T-cell (primary cell): ENCODE measurements at regions not wholly inside any gene's neighbourhood (a gene's known extent, or its start where the extent isn't known, plus 50 kb on each side); places are given as distances from the start of the nearest gene placed in this dataset.

Experiments
- ATAC-seq, 4 experiments: fragments of 200-7000 bp in 3 of 4; fragments of 150-1000 bp in 1 of 4; cut with Tn5 transposase; replicated peaks in 1 of 4; 1 replicate in 3 of 4; 2 replicates in 1 of 4; pipeline ENCODE4 v1.10.0; 2021; ENCODE audit warnings: moderate library complexity in 3 of 4, mild to moderate bottlenecking in 2 of 4, moderate number of reproducible peaks in 1 of 4
- CTCF ChIA-PET, 2 donors: fragments of 300-600 bp; sonication (Branson Sonifier 250); formaldehyde crosslinking; loops; one replicate each; lab custom pipeline; 2022; ENCODE audit warnings: antibody characterized with exemption in 2 of 2; lab: Charles Lee
- POLR2A ChIA-PET, 2 donors: fragments of 300-600 bp; sonication (Branson Sonifier 250); formaldehyde crosslinking; loops; one replicate each; lab custom pipeline; 2022; ENCODE audit warnings: antibody characterized with exemption in 2 of 2; lab: Charles Lee
- DNase-seq, 35 experiments: peaks; one replicate each; pipeline versions ENCODE4 v3.0.0 to v3.0.0-alpha.2; 2013 to 2023
- H3K27ac ChIP-seq: one replicate; pipeline ENCODE4 v1.5.1; 2013; ENCODE audit warnings: low read length
- H3K27me3 ChIP-seq, 2 experiments: replicated peaks in 1 of 2; 1 replicate in 1 of 2; 2 replicates in 1 of 2; pipeline versions ENCODE4 v1.6.1 to v1.7.0; 2013; ENCODE audit warnings: low read length in 1 of 2, mixed read lengths in 1 of 2; ENCODE audit not compliant: control insufficient read depth in 2 of 2, insufficient read depth in 2 of 2; ENCODE audit errors: extremely low read depth in 1 of 2
- H3K36me3 ChIP-seq, 2 donors: 1 replicate in 1 of 2; 2 replicates in 1 of 2; pipeline versions ENCODE4 v1.6.1 to v1.7.0; 2013; ENCODE audit warnings: low read length in 1 of 2; ENCODE audit not compliant: control insufficient read depth in 2 of 2, insufficient read depth in 1 of 2; ENCODE audit errors: extremely low read depth in 1 of 2
- H3K4me1 ChIP-seq, 2 experiments: 1 replicate in 1 of 2; 2 replicates in 1 of 2; pipeline versions ENCODE4 v1.6.1 to v1.7.0; 2013; ENCODE audit warnings: low read length in 2 of 2, mixed read lengths in 1 of 2; ENCODE audit not compliant: insufficient read depth in 2 of 2, control insufficient read depth in 1 of 2; ENCODE audit errors: extremely low read depth in 1 of 2
- H3K4me3 ChIP-seq, 2 donors: 1 replicate in 1 of 2; 2 replicates in 1 of 2; pipeline versions ENCODE4 v1.5.1 to v1.7.0; 2013; ENCODE audit warnings: mild to moderate bottlenecking in 2 of 2, low read length in 1 of 2, moderate library complexity in 1 of 2; ENCODE audit not compliant: control insufficient read depth in 1 of 2; ENCODE audit errors: extremely low read depth in 1 of 2
- H3K9me3 ChIP-seq: 2 replicates; pipeline ENCODE4 v1.7.0; 2013
- H3K27ac Mint-ChIP-seq, 2 donors: one replicate each; pipeline ENCODE4 v1.8.0; 2020 to 2021; ENCODE audit warnings: mild to moderate bottlenecking in 2 of 2, mixed read lengths in 2 of 2
- H3K27me3 Mint-ChIP-seq, 2 donors: one replicate each; pipeline ENCODE4 v1.8.0; 2021 to 2022; ENCODE audit warnings: mixed read lengths in 2 of 2
- H3K36me3 Mint-ChIP-seq: one replicate; pipeline ENCODE4 v1.8.0; 2021; ENCODE audit warnings: mixed read lengths
- H3K4me1 Mint-ChIP-seq, 3 donors: one replicate each; pipeline ENCODE4 v1.8.0; 2020 to 2022; ENCODE audit warnings: mixed read lengths in 3 of 3, mild to moderate bottlenecking in 1 of 3
- H3K4me3 Mint-ChIP-seq, 3 donors: one replicate each; pipeline ENCODE4 v1.8.0; 2020 to 2022; ENCODE audit warnings: mild to moderate bottlenecking in 3 of 3, mixed read lengths in 3 of 3, moderate library complexity in 3 of 3
- H3K9me3 Mint-ChIP-seq, 3 donors: one replicate each; pipeline ENCODE4 v1.8.0; 2020 to 2022; ENCODE audit warnings: mixed read lengths in 3 of 3
- whole genome bisulfite sequencing: methylation state at CpG from one replicate; pipeline ENCODE4 v1.1.5; 2013; ENCODE audit warnings: missing lambda C conversion rate; ENCODE audit not compliant: insufficient coverage; 5-methylcytosine and 5-hydroxymethylcytosine counted together

DNA sequence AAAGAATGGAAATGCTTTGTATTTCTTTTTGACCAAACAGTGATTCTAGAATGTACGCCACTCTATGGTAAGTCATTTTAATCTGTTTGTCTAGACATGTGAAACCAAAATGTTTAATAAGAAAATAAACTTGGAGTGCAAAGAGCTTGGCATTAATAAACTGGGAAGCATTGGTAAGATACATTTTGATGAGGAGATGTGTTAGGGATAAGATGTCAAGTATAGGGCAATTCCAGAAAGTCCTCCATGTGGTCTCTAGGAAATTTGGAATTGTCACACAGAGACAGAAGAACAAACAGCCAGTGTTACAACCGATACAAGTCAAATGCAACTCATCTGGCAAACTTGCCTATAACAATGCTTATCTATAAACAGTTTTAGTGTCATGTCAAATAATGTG lies 410.7 kb upstream of the SEMA3A start:
- H3K27ac ChIP-seq, result no peak overlapping the region
- CTCF ChIA-PET, result no interaction called here
- no peaks in the 10 kb centered on the region for H3K27me3 Mint-ChIP-seq
- H3K36me3 Mint-ChIP-seq, result no peaks in the 10 kb centered on the region
- H3K9me3 ChIP-seq, result no peaks in the 10 kb centered on the region
- H3K27me3 ChIP-seq, result no peaks in the 10 kb centered on the region
- H3K27ac Mint-ChIP-seq, result no peak overlapping the region
- ATAC-seq (no peak), DNase-seq (no peak)
- H3K4me3 Mint-ChIP-seq, result no peak overlapping the region
- no peaks in the 10 kb centered on the region for H3K36me3 ChIP-seq
- 88% methylated on average over 1 of the region's 2 CpGs for WGBS
- POLR2A ChIA-PET, result no interaction called here
- no peaks in the 10 kb centered on the region for H3K4me1 Mint-ChIP-seq
- H3K4me1 ChIP-seq, result no peaks in the 10 kb centered on the region
- peaks cover 0 to 21% (median 13%) of the 10 kb centered on the region in 3 donors for H3K9me3 Mint-ChIP-seq
- H3K4me3 ChIP-seq, result no peak overlapping the region

DNA sequence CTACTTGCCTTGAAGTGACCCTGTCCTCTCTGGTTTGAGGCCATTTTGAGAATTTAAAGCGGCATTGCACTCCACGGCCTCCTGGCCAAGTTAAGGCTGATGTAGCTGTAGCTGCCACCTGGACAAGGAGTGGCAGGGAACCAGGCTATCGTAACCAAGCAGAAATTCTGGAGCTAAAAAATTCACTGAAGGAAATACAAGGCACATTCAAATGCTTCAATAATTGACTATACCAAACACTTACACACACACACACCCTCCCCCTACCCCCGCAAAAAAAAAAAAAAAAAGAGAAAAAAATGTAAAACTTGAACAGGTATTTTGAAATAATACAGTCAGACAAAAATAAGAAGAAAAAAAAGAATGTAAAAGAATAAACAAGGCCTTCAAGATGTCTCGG lies 409.0 kb upstream of the SEMA3A start:
- H3K9me3 Mint-ChIP-seq, result peaks cover 0 to 19% (median 13%) of the 10 kb centered on the region in 3 donors
- no peak for DNase-seq
- Histone ChIP-seq H3K4me1 (no peaks in the 10 kb centered on the region), H3K27ac (no peak overlapping the region), H3K36me3 (no peaks in the 10 kb centered on the region), H3K9me3 (no peaks in the 10 kb centered on the region), H3K27me3 (no peaks in the 10 kb centered on the region), H3K4me3 (no peak overlapping the region)
- no peaks in the 10 kb centered on the region for H3K4me1 Mint-ChIP-seq
- CTCF ChIA-PET, result no interaction called here
- ATAC-seq, result no peak
- H3K27ac Mint-ChIP-seq, result no peak overlapping the region
- H3K27me3 Mint-ChIP-seq, result no peaks in the 10 kb centered on the region
- 100% methylated on average over 2 of the region's 5 CpGs for WGBS
- POLR2A ChIA-PET, result no interaction called here
- H3K4me3 Mint-ChIP-seq, result no peak overlapping the region
- no peaks in the 10 kb centered on the region for H3K36me3 Mint-ChIP-seq

DNA sequence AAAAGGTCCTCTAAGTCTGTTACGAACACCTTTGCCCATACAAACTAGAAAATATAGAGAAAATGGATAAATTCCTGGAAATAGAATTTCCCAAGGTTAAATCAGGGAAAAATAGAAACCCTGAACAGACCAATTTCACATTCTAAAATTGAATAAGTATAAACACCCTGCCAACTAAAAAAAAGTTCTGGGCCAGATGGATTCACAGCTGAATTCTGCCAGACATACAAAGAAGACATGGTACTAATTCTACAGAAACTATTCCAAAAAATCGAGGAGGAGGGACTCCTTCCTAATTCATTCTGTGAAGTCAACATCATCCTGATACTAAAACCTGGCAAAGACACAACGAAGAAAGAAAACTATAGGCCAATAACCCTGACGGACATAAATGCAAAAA lies 400.4 kb upstream of the SEMA3A start:
- H3K4me1 Mint-ChIP-seq, result no peaks in the 10 kb centered on the region
- 62% methylated on average over 3 of the region's 4 CpGs for WGBS
- ATAC-seq, result no peak

DNA sequence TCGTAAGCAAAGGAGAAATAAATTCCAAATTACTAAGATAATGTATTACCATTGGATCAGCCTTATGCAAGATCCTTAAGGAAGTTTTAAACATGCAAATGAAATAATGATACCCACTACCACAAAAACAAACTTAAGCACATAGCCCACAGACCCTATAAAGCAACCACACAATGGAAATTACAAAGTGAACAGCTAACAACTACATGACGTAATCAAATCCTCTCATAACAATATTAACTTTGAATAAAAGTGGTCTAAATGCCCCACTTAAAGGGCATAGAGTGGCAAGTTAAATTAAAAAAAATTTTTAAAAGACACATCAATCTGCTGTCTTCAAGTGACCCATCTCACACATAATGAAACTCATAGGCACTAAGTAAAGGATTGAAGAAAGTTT lies 397.3 kb upstream of the SEMA3A start:
- Mint-ChIP-seq H3K36me3 (no peaks in the 10 kb centered on the region), H3K9me3 (peaks cover 0 to 14% (median 4%) of the 10 kb centered on the region in 3 donors), H3K27me3 (no peaks in the 10 kb centered on the region), H3K27ac (no peak overlapping the region), H3K4me1 (no peaks in the 10 kb centered on the region), H3K4me3 (no peak overlapping the region)
- H3K27me3 ChIP-seq, result no peaks in the 10 kb centered on the region
- ChIA-PET POLR2A (no interaction called here), CTCF (no interaction called here)
- ATAC-seq (no peak), DNase-seq (no peak)
- no peaks in the 10 kb centered on the region for H3K4me1 ChIP-seq
- H3K27ac ChIP-seq, result no peak overlapping the region
- no CpG with 5 or more reads among the region's 2 CpGs for WGBS
- H3K36me3 ChIP-seq, result no peaks in the 10 kb centered on the region
- no peaks in the 10 kb centered on the region for H3K9me3 ChIP-seq
- H3K4me3 ChIP-seq, result no peak overlapping the region

More for the DNA sequence above, 400.4 kb upstream of the SEMA3A start:
- H3K4me3 ChIP-seq, result no peak overlapping the region
- Mint-ChIP-seq H3K36me3 (no peaks in the 10 kb centered on the region), H3K4me3 (no peak overlapping the region), H3K27me3 (no peaks in the 10 kb centered on the region), H3K9me3 (peaks cover 0 to 14% (median 4%) of the 10 kb centered on the region in 3 donors), H3K27ac (no peak overlapping the region)
- no peaks in the 10 kb centered on the region for H3K9me3 ChIP-seq
- CTCF ChIA-PET, result no interaction called here
- H3K36me3 ChIP-seq, result no peaks in the 10 kb centered on the region
- H3K27ac ChIP-seq, result no peak overlapping the region
- POLR2A ChIA-PET, result no interaction called here
- no peaks in the 10 kb centered on the region for H3K4me1 ChIP-seq
- H3K27me3 ChIP-seq, result no peaks in the 10 kb centered on the region
- no peak for DNase-seq

DNA sequence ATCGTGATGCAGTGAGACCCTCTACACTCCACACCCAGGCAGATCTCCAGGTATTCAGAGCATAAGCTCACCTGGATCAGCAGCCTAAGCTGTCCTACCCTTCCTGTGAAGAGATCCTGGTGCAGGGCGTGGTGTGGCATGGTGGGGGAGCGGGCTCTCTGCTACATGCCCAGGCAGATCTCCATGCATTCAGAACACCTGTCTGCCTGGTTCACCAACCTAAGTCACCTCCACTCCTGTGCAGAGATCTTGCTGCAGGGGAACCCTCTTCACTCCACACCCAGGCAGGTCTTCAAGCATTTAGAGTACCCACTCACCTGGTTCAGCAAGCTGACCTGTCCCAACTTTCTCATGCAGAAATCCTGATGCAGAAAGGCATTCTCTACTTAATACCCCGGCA lies 394.4 kb upstream of the SEMA3A start:
- no peaks in the 10 kb centered on the region for H3K27me3 Mint-ChIP-seq
- H3K27ac Mint-ChIP-seq, result no peak overlapping the region
- ATAC-seq, result no peak
- no peaks in the 10 kb centered on the region for H3K9me3 ChIP-seq
- no peaks in the 10 kb centered on the region for H3K27me3 ChIP-seq
- ChIA-PET POLR2A (no interaction called here), CTCF (no interaction called here)
- H3K4me3 ChIP-seq, result no peak overlapping the region
- no peak overlapping the region for H3K4me3 Mint-ChIP-seq
- H3K4me1 Mint-ChIP-seq, result no peaks in the 10 kb centered on the region
- no peaks in the 10 kb centered on the region for H3K36me3 Mint-ChIP-seq
- peaks cover 0 to 7% (median 0%) of the 10 kb centered on the region in 3 donors for H3K9me3 Mint-ChIP-seq
- WGBS, result no CpG with 5 or more reads among the region's 4 CpGs
- no peak overlapping the region for H3K27ac ChIP-seq
- no peaks in the 10 kb centered on the region for H3K4me1 ChIP-seq
- H3K36me3 ChIP-seq, result no peaks in the 10 kb centered on the region
- no peak for DNase-seq

DNA sequence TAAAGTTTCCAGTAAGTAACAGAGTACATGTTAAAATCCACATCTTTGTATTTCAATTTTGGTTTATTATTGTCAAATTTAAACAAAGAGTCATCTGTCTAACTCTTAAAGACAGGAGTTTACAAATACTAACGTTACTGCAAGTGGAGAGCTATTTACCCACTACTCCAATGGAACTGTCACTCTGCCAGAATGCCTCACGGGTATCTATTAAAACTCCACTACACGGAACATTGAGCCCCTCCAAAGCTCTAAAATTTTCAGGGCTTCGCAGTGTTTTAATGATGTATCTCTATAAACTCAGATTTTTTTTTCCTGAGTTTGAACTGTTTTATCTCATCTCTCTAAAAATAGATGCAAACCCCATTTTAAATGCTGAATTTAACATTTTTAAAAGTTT lies 388.7 kb upstream of the SEMA3A start:
- ATAC-seq, result no peak
- no peak overlapping the region for H3K4me3 ChIP-seq
- DNase-seq, result no peak
- Mint-ChIP-seq H3K4me3 (no peak overlapping the region), H3K27me3 (no peaks in the 10 kb centered on the region), H3K4me1 (no peaks in the 10 kb centered on the region), H3K9me3 (no peaks in the 10 kb centered on the region), H3K27ac (no peak overlapping the region), H3K36me3 (no peaks in the 10 kb centered on the region)
- no peaks in the 10 kb centered on the region for H3K27me3 ChIP-seq
- no CpG with 5 or more reads among the region's 4 CpGs for WGBS
- no peak overlapping the region for H3K27ac ChIP-seq
- CTCF ChIA-PET, result no interaction called here
- no peaks in the 10 kb centered on the region for H3K9me3 ChIP-seq
- H3K36me3 ChIP-seq, result no peaks in the 10 kb centered on the region
- POLR2A ChIA-PET, result no interaction called here
- no peaks in the 10 kb centered on the region for H3K4me1 ChIP-seq

DNA sequence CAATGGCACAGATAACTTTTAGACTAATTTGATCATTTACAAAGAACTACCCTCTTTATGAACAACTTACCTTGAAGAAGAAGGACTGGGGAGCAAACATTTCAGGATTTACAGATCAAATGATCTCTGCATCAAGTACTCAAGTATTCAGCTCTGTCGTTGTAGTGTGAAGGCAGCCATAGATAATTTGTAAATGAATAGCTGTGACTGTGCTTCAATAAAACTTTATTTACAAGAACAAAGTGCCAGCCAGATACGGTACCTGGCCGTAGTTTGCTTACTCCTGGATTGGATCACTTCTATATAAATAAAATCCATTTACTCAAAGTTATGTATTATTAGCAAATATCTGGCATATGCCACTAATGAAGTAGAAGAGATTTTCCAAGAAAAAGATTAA lies 388.2 kb upstream of the SEMA3A start:
- Histone ChIP-seq H3K4me1 (no peaks in the 10 kb centered on the region), H3K4me3 (no peak overlapping the region), H3K36me3 (no peaks in the 10 kb centered on the region), H3K27ac (no peak overlapping the region), H3K27me3 (no peaks in the 10 kb centered on the region), H3K9me3 (no peaks in the 10 kb centered on the region)
- Mint-ChIP-seq H3K36me3 (no peaks in the 10 kb centered on the region), H3K4me3 (no peak overlapping the region), H3K27me3 (no peaks in the 10 kb centered on the region), H3K9me3 (no peaks in the 10 kb centered on the region), H3K4me1 (no peaks in the 10 kb centered on the region), H3K27ac (no peak overlapping the region)
- ATAC-seq (no peak), DNase-seq (no peak)
- ChIA-PET CTCF (no interaction called here), POLR2A (no interaction called here)
- no CpG with 5 or more reads among the region's 3 CpGs for WGBS
